ENCODE measurements at regions not wholly inside any gene's neighbourhood (a gene's known extent, or its start where the extent isn't known, plus 50 kb on each side); places are given as distances from the start of the nearest gene placed in this dataset.

- Mint-ChIP-seq H3K27ac (no peak overlapping the region), H3K36me3 (no peaks in the 10 kb centered on the region), H3K27me3 (peaks cover 0 to 2% (median 0%) of the 10 kb centered on the region in 5 donors), H3K4me1 (no peaks in the 10 kb centered on the region), H3K9me3 (no peaks in the 10 kb centered on the region), H3K4me3 (no peak overlapping the region)
- ATAC-seq (no peak), DNase-seq (no peak)
- H3K27ac ChIP-seq (ENCODE audit: low read depth, low read length): no peak overlapping the region
- intact Hi-C loops (cut with micrococcal nuclease): no loop called here
- H3K36me3 ChIP-seq (ENCODE audit: control insufficient read depth in 2 of 3, insufficient read depth in 3 of 3, low read length in 3 of 3): no peaks in the 10 kb centered on the region
- ChIA-PET POLR2A (no interaction called here), CTCF (no interaction called here)
- no peak overlapping the region for H3K4me3 ChIP-seq (ENCODE audit: low read length)
- H3K4me1 ChIP-seq (ENCODE audit: control insufficient read depth in 2 of 2, insufficient read depth in 2 of 2, low read length in 2 of 2): no peaks in the 10 kb centered on the region
- no peaks in the 10 kb centered on the region for H3K9me3 ChIP-seq (ENCODE audit: control insufficient read depth in 2 of 3, low read length in 3 of 3)
- H3K27me3 ChIP-seq (ENCODE audit: control insufficient read depth in 2 of 2, insufficient read depth in 2 of 2, low read length in 2 of 2): no peaks in the 10 kb centered on the region
Measured at GRCh38 chr3:5270666-5271371, 83.3 kb downstream of the EDEM1 start.

- no peaks in the 10 kb centered on the region for H3K36me3 ChIP-seq (ENCODE audit: control insufficient read depth in 2 of 3, insufficient read depth in 3 of 3, low read length in 3 of 3)
- H3K4me3 ChIP-seq (ENCODE audit: low read length): no peak overlapping the region
- DNase-seq (no peak), ATAC-seq (no peak)
- H3K9me3 Mint-ChIP-seq: no peaks in the 10 kb centered on the region
- H3K9me3 ChIP-seq (ENCODE audit: control insufficient read depth in 2 of 3, low read length in 3 of 3): no peaks in the 10 kb centered on the region
- no peak overlapping the region for H3K4me3 Mint-ChIP-seq
- intact Hi-C loops (cut with micrococcal nuclease): no loop called here
- no peak overlapping the region for H3K27ac Mint-ChIP-seq
- no peaks in the 10 kb centered on the region for H3K4me1 Mint-ChIP-seq
- H3K27ac ChIP-seq (ENCODE audit: low read depth, low read length): no peak overlapping the region
- no peaks in the 10 kb centered on the region for H3K36me3 Mint-ChIP-seq
- H3K27me3 ChIP-seq (ENCODE audit: control insufficient read depth in 2 of 2, insufficient read depth in 2 of 2, low read length in 2 of 2): no peaks in the 10 kb centered on the region
- POLR2A ChIA-PET: no interaction called here
- CTCF ChIA-PET: no interaction called here
- peaks cover 0 to 2% (median 0%) of the 10 kb centered on the region in 5 donors for H3K27me3 Mint-ChIP-seq
- H3K4me1 ChIP-seq (ENCODE audit: control insufficient read depth in 2 of 2, insufficient read depth in 2 of 2, low read length in 2 of 2): no peaks in the 10 kb centered on the region
Measured at GRCh38 chr3:5271372-5271683, 83.8 kb downstream of the EDEM1 start.

- H3K36me3 ChIP-seq (ENCODE audit: control insufficient read depth in 2 of 3, insufficient read depth in 3 of 3, low read length in 3 of 3): no peaks in the 10 kb centered on the region
- Mint-ChIP-seq H3K27ac (no peak overlapping the region), H3K4me3 (no peak overlapping the region), H3K4me1 (no peaks in the 10 kb centered on the region), H3K9me3 (no peaks in the 10 kb centered on the region), H3K27me3 (no peaks in the 10 kb centered on the region), H3K36me3 (no peaks in the 10 kb centered on the region)
- no peak overlapping the region for H3K27ac ChIP-seq (ENCODE audit: low read depth, low read length)
- no peaks in the 10 kb centered on the region for H3K9me3 ChIP-seq (ENCODE audit: control insufficient read depth in 2 of 3, low read length in 3 of 3)
- H3K4me3 ChIP-seq (ENCODE audit: low read length): no peak overlapping the region
- no peak for DNase-seq
- H3K4me1 ChIP-seq (ENCODE audit: control insufficient read depth in 2 of 2, insufficient read depth in 2 of 2, low read length in 2 of 2): no peaks in the 10 kb centered on the region
- ChIA-PET CTCF (no interaction called here), POLR2A (interaction anchor here (0.7 kb wide), 1 partner anchor 155 kb away, joined by 3 read pairs; no protein-coding TSS in a partner anchor)
- intact Hi-C loops (cut with micrococcal nuclease): no loop called here
- ATAC-seq: no peak
- no peaks in the 10 kb centered on the region for H3K27me3 ChIP-seq (ENCODE audit: control insufficient read depth in 2 of 2, insufficient read depth in 2 of 2, low read length in 2 of 2)
Measured at GRCh38 chr3:5272387-5272786, 84.9 kb downstream of the EDEM1 start.

GRCh38 chr3:5274091-5274490 lies 86.6 kb downstream of the EDEM1 start:
- H3K36me3 Mint-ChIP-seq: no peaks in the 10 kb centered on the region
- peaks cover 0 to 4% (median 0%) of the 10 kb centered on the region in 5 donors for H3K27me3 Mint-ChIP-seq
- DNase-seq: no peak
- H3K9me3 Mint-ChIP-seq: peaks cover 0 to 5% (median 2%) of the 10 kb centered on the region in 11 donors
- Histone ChIP-seq H3K27ac (ENCODE audit: low read depth, low read length) (no peak overlapping the region), H3K36me3 (ENCODE audit: control insufficient read depth in 2 of 3, insufficient read depth in 3 of 3, low read length in 3 of 3) (no peaks in the 10 kb centered on the region), H3K27me3 (ENCODE audit: control insufficient read depth in 2 of 2, insufficient read depth in 2 of 2, low read length in 2 of 2) (no peaks in the 10 kb centered on the region), H3K9me3 (ENCODE audit: control insufficient read depth in 2 of 3, low read length in 3 of 3) (no peaks in the 10 kb centered on the region), H3K4me1 (ENCODE audit: control insufficient read depth in 2 of 2, insufficient read depth in 2 of 2, low read length in 2 of 2) (no peaks in the 10 kb centered on the region), H3K4me3 (ENCODE audit: low read length) (no peak overlapping the region)
- intact Hi-C loops (cut with micrococcal nuclease): no loop called here
- H3K4me1 Mint-ChIP-seq: no peaks in the 10 kb centered on the region
- ATAC-seq: no peak
- ChIA-PET CTCF (no interaction called here), POLR2A (no interaction called here)
- H3K27ac Mint-ChIP-seq: no peak overlapping the region
- no peak overlapping the region for H3K4me3 Mint-ChIP-seq

- Mint-ChIP-seq H3K27me3 (peaks cover 0 to 4% (median 0%) of the 10 kb centered on the region in 5 donors), H3K27ac (no peak overlapping the region), H3K4me1 (no peaks in the 10 kb centered on the region), H3K4me3 (no peak overlapping the region), H3K9me3 (peaks cover 0 to 16% (median 6%) of the 10 kb centered on the region in 11 donors), H3K36me3 (no peaks in the 10 kb centered on the region)
- H3K4me1 ChIP-seq (ENCODE audit: control insufficient read depth in 2 of 2, insufficient read depth in 2 of 2, low read length in 2 of 2): no peaks in the 10 kb centered on the region
- no peak for ATAC-seq
- no peak overlapping the region for H3K4me3 ChIP-seq (ENCODE audit: low read length)
- no peaks in the 10 kb centered on the region for H3K27me3 ChIP-seq (ENCODE audit: control insufficient read depth in 2 of 2, insufficient read depth in 2 of 2, low read length in 2 of 2)
- no peak overlapping the region for H3K27ac ChIP-seq (ENCODE audit: low read depth, low read length)
- intact Hi-C loops (cut with micrococcal nuclease): no loop called here
- H3K36me3 ChIP-seq (ENCODE audit: control insufficient read depth in 2 of 3, insufficient read depth in 3 of 3, low read length in 3 of 3): no peaks in the 10 kb centered on the region
- DNase-seq: no peak
- ChIA-PET CTCF (no interaction called here), POLR2A (no interaction called here)
- no peaks in the 10 kb centered on the region for H3K9me3 ChIP-seq (ENCODE audit: control insufficient read depth in 2 of 3, low read length in 3 of 3)
Measured at GRCh38 chr3:5275529-5275928, 88.0 kb downstream of the EDEM1 start.

- intact Hi-C loops (cut with micrococcal nuclease): no loop called here
- Histone ChIP-seq H3K4me3 (ENCODE audit: low read length) (no peak overlapping the region), H3K9me3 (ENCODE audit: control insufficient read depth in 2 of 3, low read length in 3 of 3) (no peaks in the 10 kb centered on the region), H3K36me3 (ENCODE audit: control insufficient read depth in 2 of 3, insufficient read depth in 3 of 3, low read length in 3 of 3) (no peaks in the 10 kb centered on the region), H3K4me1 (ENCODE audit: control insufficient read depth in 2 of 2, insufficient read depth in 2 of 2, low read length in 2 of 2) (no peaks in the 10 kb centered on the region), H3K27ac (ENCODE audit: low read depth, low read length) (no peak overlapping the region), H3K27me3 (ENCODE audit: control insufficient read depth in 2 of 2, insufficient read depth in 2 of 2, low read length in 2 of 2) (no peaks in the 10 kb centered on the region)
- no peak overlapping the region for H3K27ac Mint-ChIP-seq
- no peak overlapping the region for H3K4me3 Mint-ChIP-seq
- peaks cover 3 to 29% (median 15%) of the 10 kb centered on the region in 11 donors for H3K9me3 Mint-ChIP-seq
- peaks cover 0 to 4% (median 0%) of the 10 kb centered on the region in 5 donors for H3K27me3 Mint-ChIP-seq
- ChIA-PET CTCF (no interaction called here), POLR2A (no interaction called here)
- no peaks in the 10 kb centered on the region for H3K4me1 Mint-ChIP-seq
- H3K36me3 Mint-ChIP-seq: peaks cover 0 to 7% (median 0%) of the 10 kb centered on the region in 5 donors
- DNase-seq: no peak
- no peak for ATAC-seq
Measured at GRCh38 chr3:5276934-5277333, 89.4 kb downstream of the EDEM1 start.

- Histone ChIP-seq H3K36me3 (ENCODE audit: control insufficient read depth in 2 of 3, insufficient read depth in 3 of 3, low read length in 3 of 3) (no peaks in the 10 kb centered on the region), H3K9me3 (ENCODE audit: control insufficient read depth in 2 of 3, low read length in 3 of 3) (no peaks in the 10 kb centered on the region), H3K27me3 (ENCODE audit: control insufficient read depth in 2 of 2, insufficient read depth in 2 of 2, low read length in 2 of 2) (no peaks in the 10 kb centered on the region), H3K4me3 (ENCODE audit: low read length) (no peak overlapping the region), H3K4me1 (ENCODE audit: control insufficient read depth in 2 of 2, insufficient read depth in 2 of 2, low read length in 2 of 2) (no peaks in the 10 kb centered on the region), H3K27ac (ENCODE audit: low read depth, low read length) (no peak overlapping the region)
- ChIA-PET CTCF (no interaction called here), POLR2A (no interaction called here)
- DNase-seq (no peak), ATAC-seq (no peak)
- intact Hi-C loops (cut with micrococcal nuclease): no loop called here
- Mint-ChIP-seq H3K9me3 (peaks cover 3 to 37% (median 19%) of the 10 kb centered on the region in 11 donors), H3K4me3 (no peak overlapping the region), H3K4me1 (no peaks in the 10 kb centered on the region), H3K36me3 (peaks cover 0 to 9% (median 0%) of the 10 kb centered on the region in 5 donors), H3K27ac (no peak overlapping the region), H3K27me3 (peaks cover 0 to 4% (median 0%) of the 10 kb centered on the region in 5 donors)
Measured at GRCh38 chr3:5277612-5278236, 90.2 kb downstream of the EDEM1 start.

Data from naive thymus-derived CD4-positive, alpha-beta T cell (primary cell).